OCI-M1 (cell line): ENCODE measurements at regions not wholly inside any gene's neighbourhood (a gene's known extent, or its start where the extent isn't known, plus 50 kb on each side); places are given as distances from the start of the nearest gene placed in this dataset.
"Not testable (repeated sequence)": the region's sequence is repeated elsewhere in the genome, so short reads cannot be mapped to it uniquely, and the experiment has no call there.

Experiments
- DNase-seq: peaks from one replicate; lab custom pipeline; 2025; lab: John Stamatoyannopoulos, UW

DNA sequence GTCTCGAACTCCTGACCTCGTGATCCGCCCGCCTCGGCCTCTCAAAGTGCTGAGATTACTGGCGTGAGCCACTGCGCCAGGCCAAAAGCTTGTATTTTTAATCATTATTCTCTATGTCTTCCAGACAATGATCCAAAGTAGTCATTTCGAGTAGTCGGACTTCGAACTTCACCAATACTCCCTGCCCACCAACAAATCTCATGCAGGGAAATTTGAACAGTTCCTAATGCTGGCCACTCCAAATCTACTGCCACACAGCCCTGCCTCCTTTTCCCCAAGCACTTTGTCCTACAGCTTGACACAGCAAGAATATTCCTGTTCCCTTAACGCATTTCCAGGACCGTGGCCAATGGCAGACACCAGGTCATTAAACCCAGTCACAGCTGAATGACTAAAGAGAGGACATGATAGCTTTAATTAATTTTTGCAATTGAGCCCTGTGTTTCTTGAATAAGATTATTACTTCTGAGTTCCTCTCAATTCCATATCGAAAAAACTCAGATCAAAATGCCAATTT, 142.3 kb upstream of the NRP1 start:
- no peak for DNase-seq

DNA sequence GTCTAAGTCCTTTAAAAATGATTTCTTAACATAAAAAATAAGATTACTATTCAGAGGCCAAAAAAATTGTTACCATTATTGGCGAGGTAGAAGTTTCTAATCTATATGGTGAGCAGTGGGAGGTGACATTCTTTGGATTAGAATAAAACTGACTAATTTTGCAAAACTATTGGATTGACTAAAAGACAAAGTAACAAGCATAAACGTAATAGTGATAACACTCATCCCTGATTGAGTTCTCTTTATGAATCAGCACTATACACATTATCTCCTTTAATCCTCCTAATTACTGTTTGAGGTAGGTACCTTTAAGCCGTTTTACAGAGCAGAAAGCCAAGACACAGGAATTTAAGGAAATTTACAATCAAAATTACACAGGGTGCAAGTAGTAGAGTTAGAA, 139.2 kb upstream of the NRP1 start:
- DNase-seq = no peak

DNA sequence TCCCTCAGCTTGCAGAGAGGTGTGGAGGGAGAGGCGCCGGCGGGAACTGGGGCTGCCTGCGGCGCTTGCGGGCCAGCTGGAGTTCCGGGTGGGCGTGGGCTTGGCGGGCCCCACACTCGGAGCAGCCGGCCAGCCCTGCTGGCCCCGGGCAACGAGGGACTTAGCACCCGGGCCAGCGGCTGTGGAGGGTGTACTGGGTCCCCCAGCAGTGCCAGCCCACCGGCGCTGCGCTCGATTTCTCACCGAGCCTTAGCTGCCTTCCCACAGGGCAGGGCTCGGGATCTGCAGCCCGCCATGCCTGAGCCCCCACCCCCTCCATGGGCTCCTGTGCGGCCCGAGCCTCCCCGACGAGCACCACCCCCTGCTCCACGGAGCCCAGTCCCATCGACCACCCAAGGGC, 133.5 kb upstream of the NRP1 start:
- DNase-seq = not testable (repeated sequence)

DNA sequence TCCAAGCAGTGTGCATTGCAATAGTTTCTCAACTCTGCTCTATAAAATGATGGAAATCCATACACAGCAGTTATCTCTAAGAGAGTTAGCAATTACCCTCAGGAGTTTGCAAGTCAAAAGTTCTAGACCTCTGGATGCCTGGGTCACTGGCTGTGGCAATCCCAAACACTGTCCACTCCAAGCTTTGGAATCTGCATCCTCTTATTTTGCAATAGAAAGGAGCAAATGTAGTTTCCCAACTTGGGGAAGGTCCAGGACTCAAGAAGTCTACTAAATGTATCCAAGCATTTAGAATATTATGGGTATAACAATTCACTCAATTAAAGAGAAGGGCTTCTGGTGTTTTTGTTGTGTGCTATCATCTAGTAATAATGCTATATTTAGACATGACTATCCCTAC, 131.3 kb upstream of the NRP1 start:
- DNase-seq = no peak

DNA sequence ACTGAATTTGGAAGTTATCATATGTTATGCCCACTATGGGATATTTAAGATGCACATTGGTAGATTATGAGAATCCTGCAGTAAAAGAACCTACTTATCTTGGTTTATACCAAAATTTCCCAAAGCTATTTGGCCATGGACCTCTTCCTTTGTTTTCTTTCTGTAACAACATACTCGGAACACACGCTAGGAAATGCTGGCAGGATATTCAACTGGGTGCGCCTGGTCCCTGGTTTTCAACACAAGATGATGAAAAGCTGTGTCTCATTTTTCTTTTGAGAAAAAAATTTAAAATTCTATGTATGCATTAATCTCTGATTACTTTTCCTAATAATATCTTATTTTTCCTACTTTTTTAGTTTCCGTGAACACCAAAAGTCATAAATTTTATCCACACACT, 128.5 kb upstream of the NRP1 start:
- DNase-seq = no peak

GRCh38 chr10:33461295-33461640, 126.8 kb upstream of the NRP1 start:
- DNase-seq = no peak

GRCh38 chr10:33460505-33461294, 126.2 kb upstream of the NRP1 start:
- no peak for DNase-seq

- DNase-seq = no peak
These were observed 125.1 kb upstream of the NRP1 start for GRCh38 chr10:33459602-33460001.

- DNase-seq = no peak
These were observed 120.6 kb upstream of the NRP1 start for GRCh38 chr10:33455029-33455428.

DNA sequence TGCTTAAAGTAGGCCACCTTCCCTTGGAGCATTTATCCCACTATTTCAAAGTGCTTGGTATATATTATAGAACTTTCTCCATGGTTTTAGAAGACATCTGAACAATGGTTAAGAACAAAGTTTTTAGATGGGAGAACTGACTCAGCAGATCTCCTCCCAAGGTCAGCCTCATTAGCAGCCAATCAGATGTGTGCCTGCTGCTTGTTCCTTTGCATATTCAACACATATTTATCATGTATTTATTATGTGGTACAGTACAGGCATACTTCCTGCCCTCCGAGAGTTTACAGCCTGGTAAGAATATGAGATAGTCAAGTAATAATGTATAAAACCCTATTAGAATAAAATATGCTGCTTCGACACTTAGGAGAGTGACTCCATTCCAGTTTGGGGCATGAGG, 120.1 kb upstream of the NRP1 start:
- DNase-seq = no peak

- DNase-seq = no peak
These were observed 118.9 kb upstream of the NRP1 start for GRCh38 chr10:33453081-33454025.

- DNase-seq = no peak
These were observed 114.1 kb upstream of the NRP1 start for GRCh38 chr10:33448421-33449140.

DNA sequence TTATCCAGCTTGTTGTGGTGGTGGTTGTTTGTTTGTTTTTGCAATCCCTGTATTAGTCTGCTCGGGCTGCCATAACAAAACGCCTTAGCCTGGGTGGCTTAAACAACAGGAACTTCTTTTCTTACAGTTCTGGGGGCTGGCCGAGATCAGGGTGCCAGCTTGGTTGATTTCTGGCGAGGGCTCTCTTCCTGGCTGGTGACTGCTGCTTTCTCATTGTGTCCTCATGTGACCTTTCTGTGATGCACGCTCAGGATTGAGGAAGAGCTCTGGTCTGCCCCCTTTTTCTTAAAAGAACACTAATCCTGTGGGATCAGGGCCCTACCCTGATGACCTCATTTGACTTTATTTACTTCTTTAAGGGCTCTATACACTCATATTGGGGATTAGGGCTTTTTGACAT, 107.1 kb upstream of the NRP1 start:
- DNase-seq = peak; percentile 6

DNA sequence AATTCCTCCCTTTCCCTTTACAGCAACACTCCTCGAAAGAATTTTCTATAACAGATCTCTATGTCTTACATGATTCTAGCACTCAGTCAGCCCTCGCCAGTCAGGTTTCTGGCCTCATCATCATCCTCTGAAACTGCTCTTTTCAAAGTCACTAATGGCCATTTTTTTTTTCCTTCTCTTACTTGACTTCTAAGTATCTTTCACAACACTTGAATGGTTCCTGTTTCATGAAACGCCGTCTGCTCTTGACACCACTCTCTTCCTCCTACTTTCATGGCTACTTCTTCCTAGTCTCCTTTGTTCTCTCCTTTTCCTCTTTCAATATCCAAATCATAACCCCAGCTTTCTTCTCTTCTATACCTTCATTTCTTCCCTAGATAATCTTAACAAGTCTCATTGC, 100.5 kb upstream of the NRP1 start:
- DNase-seq = peak; percentile 11

DNA sequence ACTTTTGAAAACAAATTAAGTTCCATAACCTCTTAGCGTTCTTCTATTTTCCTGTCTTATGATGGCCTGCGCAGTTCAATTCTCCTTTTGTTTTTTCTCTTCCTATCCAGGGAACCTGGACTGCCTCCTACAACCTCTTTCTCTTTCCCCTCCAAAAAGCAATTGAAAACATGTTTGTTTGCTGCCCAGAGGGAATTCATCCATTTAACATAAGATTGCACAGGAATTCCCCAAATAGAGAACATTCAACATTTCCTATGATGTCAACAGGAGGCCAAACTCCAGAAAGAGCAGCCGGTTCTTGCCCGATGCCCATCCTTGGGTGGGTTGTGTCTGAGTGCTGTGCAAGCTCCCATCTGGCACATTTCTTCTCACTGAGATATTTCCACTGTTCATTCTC, 94.2 kb upstream of the NRP1 start:
- DNase-seq = no peak

DNA sequence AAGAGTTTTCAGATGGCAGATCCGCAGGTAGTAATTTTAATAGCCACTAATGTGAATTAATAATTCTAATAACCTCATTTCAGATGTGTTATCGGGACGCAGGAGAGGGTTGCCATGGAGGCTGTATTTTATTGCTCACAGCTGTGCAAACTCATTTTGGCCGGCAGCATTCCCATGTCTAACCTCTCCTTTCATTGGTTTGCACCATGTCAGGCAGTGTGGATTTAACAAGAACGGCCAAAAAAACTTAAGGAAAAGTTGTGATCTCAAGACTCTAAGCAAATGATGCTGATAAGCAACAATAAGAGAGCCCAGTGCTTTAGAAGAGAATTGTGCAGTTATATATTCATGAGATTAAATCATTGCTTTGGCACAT, 88.7 kb upstream of the NRP1 start:
- DNase-seq = no peak

GRCh38 chr10:33422471-33423153, 88.1 kb upstream of the NRP1 start:
- no peak for DNase-seq

- DNase-seq = no peak
These were observed 87.5 kb upstream of the NRP1 start for GRCh38 chr10:33421789-33422462.

DNA sequence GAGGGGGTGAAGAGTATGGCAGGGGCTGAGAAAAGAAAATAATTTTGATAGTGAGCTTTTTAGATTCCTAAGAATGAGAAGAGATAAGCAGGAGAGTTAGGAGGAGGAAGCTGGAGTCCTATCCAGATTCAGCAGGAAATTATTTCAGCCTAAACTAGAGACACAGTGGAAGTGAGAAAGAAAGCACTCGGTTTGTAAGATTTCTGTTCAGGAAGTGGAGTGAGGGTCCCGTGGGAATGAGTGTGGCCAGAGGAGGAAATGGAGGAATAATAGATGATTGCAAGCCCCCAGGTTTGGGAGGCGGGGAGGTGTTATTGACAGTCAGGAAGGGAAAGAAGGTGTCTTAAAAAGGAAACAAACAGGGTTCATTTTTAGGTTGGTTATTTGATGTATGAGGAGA, 84.8 kb upstream of the NRP1 start:
- no peak for DNase-seq

DNA sequence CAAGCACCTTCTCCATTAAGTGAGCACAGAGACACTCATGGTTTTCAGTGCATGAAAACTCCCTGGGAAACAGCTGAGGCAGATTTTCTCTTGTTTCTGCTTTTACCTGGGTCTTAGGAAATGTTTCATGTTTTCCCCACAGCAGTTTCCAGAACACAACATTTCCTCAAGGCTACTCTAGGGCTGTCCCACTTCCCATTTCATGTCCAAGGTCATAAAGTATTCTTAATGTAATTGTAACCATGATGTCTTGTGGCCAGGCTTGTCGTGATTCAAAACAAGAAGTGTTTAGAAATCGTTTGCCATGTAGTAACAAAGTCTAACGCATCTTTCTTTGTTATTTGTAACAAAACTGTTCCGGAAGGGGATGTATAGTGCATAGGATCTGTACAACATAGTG, 83.8 kb upstream of the NRP1 start:
- DNase-seq = no peak

GRCh38 chr10:33416691-33417090, 82.2 kb upstream of the NRP1 start:
- no peak for DNase-seq
